Keratinocyte (primary cell): ENCODE measurements at regions not wholly inside any gene's neighbourhood (a gene's known extent, or its start where the extent isn't known, plus 50 kb on each side); places are given as distances from the start of the nearest gene placed in this dataset.

Experiments used
- DNase-seq: peaks from one replicate; pipeline ENCODE4 v3.0.0-alpha.2; 2011; ENCODE audit warnings: low read depth, missing footprints, low spot score
- FAIRE-seq: peaks from 2 replicates; lab custom pipeline; 2011; peaks lifted over from hg19 to GRCh38; lab: Jason Lieb, UNC
- H2AFZ ChIP-seq: 2 replicates; pipeline ENCODE4 v1.6.0; 2012; ENCODE audit warnings: low read length, control low read depth, inconsistent platforms; ENCODE audit not compliant: control insufficient read depth
- H3K27ac ChIP-seq: 2 replicates; pipeline ENCODE4 v1.5.1; 2011; ENCODE audit warnings: low read length; ENCODE audit not compliant: control insufficient read depth, insufficient read depth
- H3K27me3 ChIP-seq: 3 replicates; pipeline ENCODE4 v1.6.0; 2011; ENCODE audit warnings: low read length; ENCODE audit not compliant: control insufficient read depth, insufficient read depth; ENCODE audit errors: extremely low read depth
- H3K36me3 ChIP-seq, 2 experiments: 2 replicates in 1 of 2; 3 replicates in 1 of 2; pipeline ENCODE4 v1.5.1; 2011; ENCODE audit warnings: low read length in 2 of 2, mild to moderate bottlenecking in 1 of 2; ENCODE audit not compliant: control insufficient read depth in 2 of 2, insufficient read depth in 2 of 2; ENCODE audit errors: extremely low read depth in 1 of 2
- H3K4me1 ChIP-seq: 3 replicates; pipeline ENCODE4 v1.5.1; 2011; ENCODE audit warnings: low read length; ENCODE audit not compliant: control insufficient read depth, insufficient read depth; ENCODE audit errors: extremely low read depth
- H3K4me2 ChIP-seq: 3 replicates; pipeline ENCODE4 v1.6.0; 2011; ENCODE audit warnings: low read depth, low read length; ENCODE audit not compliant: control insufficient read depth, insufficient read depth; ENCODE audit errors: extremely low read depth
- H3K4me3 ChIP-seq, 3 experiments: fragments of 200-600 bp in 1 of 3; sonication (generic) in 1 of 3; 2 replicates in 2 of 3; 3 replicates in 1 of 3; pipeline ENCODE4 v1.5.1; 2011 to 2016; ENCODE audit warnings: low read length in 3 of 3, mild to moderate bottlenecking in 3 of 3, control low read depth in 2 of 3, inconsistent platforms in 1 of 3, low read depth in 1 of 3, mixed read lengths in 1 of 3, mixed run types in 1 of 3, moderate library complexity in 1 of 3; ENCODE audit not compliant: control insufficient read depth in 2 of 3, insufficient read depth in 2 of 3; ENCODE audit errors: extremely low read depth in 1 of 3
- H3K79me2 ChIP-seq: 2 replicates; pipeline ENCODE4 v1.6.0; 2012; ENCODE audit warnings: low read length; ENCODE audit not compliant: control insufficient read depth, insufficient read depth
- H3K9ac ChIP-seq: 3 replicates; pipeline ENCODE4 v1.6.0; 2011; ENCODE audit warnings: low read length; ENCODE audit not compliant: control insufficient read depth, insufficient read depth; ENCODE audit errors: extremely low read depth
- H3K9me1 ChIP-seq: 3 replicates; pipeline ENCODE4 v1.6.0; 2011; ENCODE audit warnings: low read length; ENCODE audit not compliant: control insufficient read depth, insufficient read depth; ENCODE audit errors: extremely low read depth
- H3K9me3 ChIP-seq: 2 replicates; pipeline ENCODE4 v1.5.1; 2012; ENCODE audit warnings: low read depth, low read length; ENCODE audit not compliant: control insufficient read depth
- H4K20me1 ChIP-seq: 3 replicates; pipeline ENCODE4 v1.6.0; 2011; ENCODE audit warnings: low read length; ENCODE audit not compliant: control insufficient read depth, insufficient read depth; ENCODE audit errors: extremely low read depth
- CTCF ChIP-seq, 3 experiments: IDR thresholded peaks in 1 of 3; conservative IDR thresholded peaks in 1 of 3; optimal IDR thresholded peaks in 1 of 3; 2 replicates in 2 of 3; 3 replicates in 1 of 3; pipeline versions ENCODE3 to v1.5.1; 2011; ENCODE audit warnings: low read length in 3 of 3, mild to moderate bottlenecking in 3 of 3, moderate library complexity in 2 of 3, control low read depth in 1 of 3, inconsistent platforms in 1 of 3; ENCODE audit not compliant: insufficient read depth in 2 of 3; ENCODE audit errors: extremely low read depth in 1 of 3
- EZH2 ChIP-seq: IDR thresholded peaks from one replicate; pipeline ENCODE4 v1.6.1; 2012; ENCODE audit warnings: inconsistent platforms, mild to moderate bottlenecking, low read length, moderate library complexity
- dilution Hi-C: fragments of 300-500 bp; cut with MboI; formaldehyde crosslinking; loops from one replicate; pipeline ENCODE4 v1.7.0; 2020; ENCODE audit warnings: low sequenced_read_pairs; ENCODE audit not compliant: extremely low pct_ligation_motif_present

GRCh38 chr5:175317872-175318271 is 126.1 kb downstream of the DRD1 start:
- Histone ChIP-seq H3K9me3 (no peaks in the 10 kb centered on the region), H3K9me1 (no peaks in the 10 kb centered on the region), H3K36me3 (no peaks in the 10 kb centered on the region), H3K4me3 (no peak overlapping the region), H3K4me2 (no peak overlapping the region), H3K9ac (no peak overlapping the region), H3K4me1 (no peaks in the 10 kb centered on the region), H4K20me1 (no peaks in the 10 kb centered on the region), H3K27me3 (no peaks in the 10 kb centered on the region), H3K27ac (no peak overlapping the region), H3K79me2 (no peaks in the 10 kb centered on the region), H2AFZ (no peak overlapping the region)
- FAIRE-seq (no peak), DNase-seq (no peak)
- dilution Hi-C loops = no loop called here
- TF ChIP-seq CTCF (optimal IDR thresholded peaks at IDR 0.05 in 1 of 3, IDR thresholded peaks at IDR 0.05 in 1 of 3, conservative IDR thresholded peaks at IDR 0.05 in 1 of 3; ENCODE audit: extremely low read depth in 1 of 3, insufficient read depth in 2 of 3, low read length in 3 of 3) (no peak), EZH2 (no peak)

DNA sequence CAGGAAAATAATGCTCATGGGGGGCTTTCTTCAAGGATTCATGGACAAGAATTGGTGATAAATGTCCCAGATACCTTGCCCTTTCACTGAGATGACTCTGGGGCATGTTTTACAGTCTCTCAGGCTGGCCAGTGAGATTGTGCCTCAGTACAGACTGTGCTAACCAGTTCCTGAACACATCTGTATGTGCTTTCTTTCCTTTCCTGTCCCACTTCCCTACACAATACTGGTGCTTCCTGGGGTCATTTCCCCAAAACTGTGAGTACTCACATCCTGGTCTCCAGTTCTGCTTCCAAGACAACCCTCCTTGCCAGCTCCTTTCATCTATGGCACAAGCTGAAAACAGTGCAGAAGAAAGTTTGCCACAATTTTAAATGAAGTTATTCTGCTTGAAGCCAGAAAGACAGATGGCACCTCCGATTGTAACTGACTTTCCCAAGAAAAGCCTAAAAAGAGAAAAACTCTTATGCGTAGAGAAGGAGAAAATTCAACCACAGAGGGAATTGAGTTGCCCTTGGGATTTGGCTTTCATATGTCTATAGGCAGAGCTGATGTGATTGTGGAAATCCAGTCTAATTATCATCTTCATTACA is 134.7 kb downstream of the DRD1 start:
- dilution Hi-C loops = no loop called here
- no peak for TF ChIP-seq EZH2
- no peak for TF ChIP-seq CTCF (optimal IDR thresholded peaks at IDR 0.05 in 1 of 3, IDR thresholded peaks at IDR 0.05 in 1 of 3, conservative IDR thresholded peaks at IDR 0.05 in 1 of 3; ENCODE audit: extremely low read depth in 1 of 3, insufficient read depth in 2 of 3, low read length in 3 of 3)
- Histone ChIP-seq H3K79me2 (no peaks in the 10 kb centered on the region), H3K4me3 (no peak overlapping the region), H3K9me3 (no peaks in the 10 kb centered on the region), H3K9me1 (no peaks in the 10 kb centered on the region), H3K27me3 (no peaks in the 10 kb centered on the region), H3K4me1 (no peaks in the 10 kb centered on the region), H3K27ac (no peak overlapping the region), H4K20me1 (no peaks in the 10 kb centered on the region), H3K36me3 (no peaks in the 10 kb centered on the region), H3K4me2 (no peak overlapping the region), H3K9ac (no peak overlapping the region), H2AFZ (no peak overlapping the region)
- no peak for DNase-seq
- FAIRE-seq = no peak
